ENCODE measurements at regions not wholly inside any gene's neighbourhood (a gene's known extent, or its start where the extent isn't known, plus 50 kb on each side); places are given as distances from the start of the nearest gene placed in this dataset.

- TF ChIP-seq FOXP4 (CRISPR knock-in tag; IDR thresholded peaks at IDR 0.05; ENCODE audit: borderline replicate concordance) (no peak), ZNF707 (CRISPR knock-in tag; conservative IDR thresholded peaks at IDR 0.05) (no peak), KLF1 (tag; IDR thresholded peaks at IDR 0.05) (no peak), ETV1 (tag; conservative IDR thresholded peaks at IDR 0.05; ENCODE audit: low read depth) (no peak), GABPB2 (CRISPR knock-in tag; conservative IDR thresholded peaks at IDR 0.05) (no peak), RCOR1 (IDR thresholded peaks at IDR 0.05; ENCODE audit: borderline replicate concordance in 1 of 2, low read depth in 2 of 2, low read length in 2 of 2) (no peak), CBX2 (IDR thresholded peaks at IDR 0.05; ENCODE audit: insufficient read depth, low read length, poor library complexity, severe bottlenecking) (no peak), GATAD2B (IDR thresholded peaks at IDR 0.05; ENCODE audit: borderline replicate concordance) (no peak), POLR2AphosphoS5 (IDR thresholded peaks at IDR 0.05; ENCODE audit: control insufficient read depth, insufficient read depth, low read depth, low read length) (no peak)
- TF ChIP-seq, protein P1, sequence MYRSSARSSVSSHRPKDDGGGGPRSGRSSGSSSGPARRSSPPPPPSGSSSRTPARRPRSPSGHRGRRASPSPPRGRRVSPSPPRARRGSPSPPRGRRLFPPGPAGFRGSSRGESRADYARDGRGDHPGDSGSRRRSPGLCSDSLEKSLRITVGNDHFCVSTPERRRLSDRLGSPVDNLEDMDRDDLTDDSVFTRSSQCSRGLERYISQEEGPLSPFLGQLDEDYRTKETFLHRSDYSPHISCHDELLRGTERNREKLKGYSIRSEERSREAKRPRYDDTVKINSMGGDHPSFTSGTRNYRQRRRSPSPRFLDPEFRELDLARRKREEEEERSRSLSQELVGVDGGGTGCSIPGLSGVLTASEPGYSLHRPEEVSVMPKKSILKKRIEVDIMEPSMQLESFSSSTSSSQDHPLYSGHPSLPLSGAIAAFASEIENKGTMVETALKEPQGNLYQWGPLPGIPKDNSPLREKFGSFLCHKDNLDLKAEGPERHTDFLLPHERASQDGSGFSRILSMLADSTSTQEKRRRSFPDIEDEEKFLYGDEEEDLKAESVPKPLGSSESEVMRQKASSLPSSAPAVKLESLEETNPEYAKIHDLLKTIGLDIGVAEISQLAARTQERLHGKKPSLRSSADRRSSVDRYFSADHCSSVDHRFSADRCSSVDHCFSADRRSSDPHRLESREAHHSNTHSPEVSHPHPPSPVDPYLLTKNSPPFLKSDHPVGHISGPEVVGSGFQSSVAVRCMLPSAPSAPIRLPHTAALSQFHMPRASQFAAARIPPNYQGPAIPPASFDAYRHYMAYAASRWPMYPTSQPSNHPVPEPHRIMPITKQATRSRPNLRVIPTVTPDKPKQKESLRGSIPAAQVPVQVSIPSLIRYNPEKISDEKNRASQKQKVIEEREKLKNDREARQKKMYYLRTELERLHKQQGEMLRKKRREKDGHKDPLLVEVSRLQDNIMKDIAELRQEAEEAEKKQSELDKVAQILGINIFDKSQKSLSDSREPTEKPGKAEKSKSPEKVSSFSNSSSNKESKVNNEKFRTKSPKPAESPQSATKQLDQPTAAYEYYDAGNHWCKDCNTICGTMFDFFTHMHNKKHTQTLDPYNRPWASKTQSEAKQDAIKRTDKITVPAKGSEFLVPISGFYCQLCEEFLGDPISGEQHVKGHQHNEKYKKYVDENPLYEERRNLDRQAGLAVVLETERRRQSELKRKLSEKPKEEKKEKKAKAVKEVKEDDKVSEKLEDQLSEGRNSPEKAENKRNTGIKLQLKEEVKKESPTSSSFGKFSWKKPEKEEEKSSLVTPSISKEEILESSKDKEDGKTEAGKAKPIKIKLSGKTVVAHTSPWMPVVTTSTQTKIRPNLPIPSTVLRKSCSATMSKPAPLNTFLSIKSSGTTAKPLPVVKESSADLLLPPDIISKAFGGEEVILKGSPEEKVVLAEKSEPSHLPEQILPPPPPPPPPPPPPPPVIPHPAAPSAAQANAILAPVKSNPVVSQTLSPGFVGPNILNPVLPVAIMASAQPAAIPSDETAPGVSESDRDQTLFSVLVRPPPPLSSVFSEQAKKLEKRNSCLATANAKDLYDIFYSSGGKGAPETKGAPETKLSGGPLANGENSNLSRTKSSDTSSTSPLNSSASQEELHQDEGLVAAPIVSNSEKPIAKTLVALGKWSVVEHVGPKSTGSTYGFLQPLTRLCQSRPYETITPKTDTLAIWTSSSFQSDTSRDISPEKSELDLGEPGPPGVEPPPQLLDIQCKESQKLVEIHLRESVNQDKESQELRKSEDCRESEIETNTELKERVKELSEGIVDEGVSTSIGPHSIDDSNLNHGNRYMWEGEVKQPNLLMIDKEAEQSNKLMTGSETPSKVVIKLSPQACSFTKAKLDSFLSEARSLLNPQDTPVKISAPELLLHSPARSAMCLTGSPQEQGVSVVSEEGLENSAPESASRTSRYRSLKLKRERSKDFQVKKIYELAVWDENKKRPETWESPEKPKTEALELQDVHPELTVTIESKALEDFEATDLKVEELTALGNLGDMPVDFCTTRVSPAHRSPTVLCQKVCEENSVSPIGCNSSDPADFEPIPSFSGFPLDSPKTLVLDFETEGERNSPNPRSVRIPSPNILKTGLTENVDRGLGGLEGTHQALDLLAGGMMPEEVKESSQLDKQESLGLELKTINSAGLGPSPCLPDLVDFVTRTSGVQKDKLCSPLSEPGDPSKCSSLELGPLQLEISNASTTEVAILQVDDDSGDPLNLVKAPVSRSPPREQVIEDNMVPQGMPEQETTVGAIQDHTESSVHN (IDR thresholded peaks at IDR 0.05; ENCODE audit: borderline replicate concordance in 1 of 2, low read depth in 1 of 2), result no peak
Observed at GRCh38 chr4:149884529-149885181, 69.0 kb upstream of the IQCM start (continued).

All from K562 (cell line).